ENCODE measurements at regions not wholly inside any gene's neighbourhood (a gene's known extent, or its start where the extent isn't known, plus 50 kb on each side); places are given as distances from the start of the nearest gene placed in this dataset.

GRCh38 chr1:88252745-88253144 is 431.3 kb upstream of the PKN2 start:
- no peak for DNase-seq
- Histone ChIP-seq H3K4me1 (no peaks in the 10 kb centered on the region), H3K27ac (no peak overlapping the region), H3K9me3 (no peaks in the 10 kb centered on the region), H3K27me3 (replicated peaks in 1 of 7) (no peaks in the 10 kb centered on the region), H3K36me3 (no peaks in the 10 kb centered on the region), H3K4me3 (no peak overlapping the region)
- TF ChIP-seq POLR2AphosphoS5 (IDR thresholded peaks at IDR 0.05), result no peak
- no peak for TF ChIP-seq CTCF (IDR thresholded peaks at IDR 0.05 in 8 of 11, conservative IDR thresholded peaks at IDR 0.05 in 3 of 11)
- TF ChIP-seq POLR2A (IDR thresholded peaks at IDR 0.05), result no peak
- intact Hi-C loops (cut with DNase I; ENCODE audit: low total_unique reads), result no loop called here

- 47 to 86% (median 64%) methylated on average over 1 of the region's 1 CpG for WGBS, 5 donors
- DNase-seq, result no peak
- Histone ChIP-seq H3K4me1 (no peaks in the 10 kb centered on the region), H3K27me3 (replicated peaks in 1 of 7) (no peaks in the 10 kb centered on the region), H3K4me3 (no peak overlapping the region), H3K36me3 (no peaks in the 10 kb centered on the region), H3K27ac (no peak overlapping the region), H3K9me3 (no peaks in the 10 kb centered on the region)
- intact Hi-C loops (cut with DNase I; ENCODE audit: low total_unique reads), result no loop called here
- TF ChIP-seq POLR2AphosphoS5 (IDR thresholded peaks at IDR 0.05), result no peak
- no peak for TF ChIP-seq POLR2A (IDR thresholded peaks at IDR 0.05)
- TF ChIP-seq CTCF (IDR thresholded peaks at IDR 0.05 in 8 of 11, conservative IDR thresholded peaks at IDR 0.05 in 3 of 11), result no peak
These were observed 418.5 kb upstream of the PKN2 start for GRCh38 chr1:88265606-88266005.

- DNase-seq, result no peak
- intact Hi-C loops (cut with DNase I; ENCODE audit: low total_unique reads), result no loop called here
- H3K4me3 ChIP-seq, result no peak overlapping the region
These were observed 418.0 kb upstream of the PKN2 start for GRCh38 chr1:88266051-88266450.

GRCh38 chr1:88272216-88272615 is 411.9 kb upstream of the PKN2 start:
- Histone ChIP-seq H3K9me3 (no peaks in the 10 kb centered on the region), H3K27me3 (replicated peaks in 1 of 7) (no peaks in the 10 kb centered on the region)
- 93 to 98% (median 96%) methylated on average over 5 of the region's 5 CpGs for WGBS, 5 donors

More at GRCh38 chr1:88266051-88266450, 418.0 kb upstream of the PKN2 start:
- no peaks in the 10 kb centered on the region for H3K9me3 ChIP-seq
- H3K27ac ChIP-seq, result no peak overlapping the region
- 73 to 92% (median 89%) methylated on average over 1 of the region's 1 CpG for WGBS, 5 donors
- no peaks in the 10 kb centered on the region for H3K27me3 ChIP-seq (replicated peaks in 1 of 7)
- TF ChIP-seq POLR2AphosphoS5 (IDR thresholded peaks at IDR 0.05), result no peak
- H3K36me3 ChIP-seq, result no peaks in the 10 kb centered on the region
- no peaks in the 10 kb centered on the region for H3K4me1 ChIP-seq

More at GRCh38 chr1:88272216-88272615, 411.9 kb upstream of the PKN2 start:
- Histone ChIP-seq H3K27ac (no peak overlapping the region), H3K36me3 (no peaks in the 10 kb centered on the region), H3K4me3 (no peak overlapping the region), H3K4me1 (no peaks in the 10 kb centered on the region)
- no peak for DNase-seq
- intact Hi-C loops (cut with DNase I; ENCODE audit: low total_unique reads), result no loop called here
- TF ChIP-seq POLR2A (IDR thresholded peaks at IDR 0.05), result no peak
- no peak for TF ChIP-seq CTCF (IDR thresholded peaks at IDR 0.05 in 8 of 11, conservative IDR thresholded peaks at IDR 0.05 in 3 of 11)
- no peak for TF ChIP-seq POLR2AphosphoS5 (IDR thresholded peaks at IDR 0.05)
